Mammary epithelial cell (primary cell): ENCODE measurements at regions not wholly inside any gene's neighbourhood (a gene's known extent, or its start where the extent isn't known, plus 50 kb on each side); places are given as distances from the start of the nearest gene placed in this dataset.

Experiments
- CTCF ChIP-seq, 2 donors: IDR thresholded peaks in 1 of 2; conservative IDR thresholded peaks in 1 of 2; 2 replicates each; pipeline ENCODE4 v1.5.1; 2011 to 2012; ENCODE audit warnings: inconsistent platforms in 2 of 2, low read length in 2 of 2, mild to moderate bottlenecking in 2 of 2, control low read depth in 1 of 2, low read depth in 1 of 2; ENCODE audit not compliant: insufficient read depth in 1 of 2; ENCODE audit errors: extremely low read depth in 1 of 2
- EZH2 ChIP-seq: IDR thresholded peaks from 2 replicates; pipeline ENCODE4 v1.6.1; 2012; ENCODE audit warnings: low read length, inconsistent platforms, borderline replicate concordance

DNA sequence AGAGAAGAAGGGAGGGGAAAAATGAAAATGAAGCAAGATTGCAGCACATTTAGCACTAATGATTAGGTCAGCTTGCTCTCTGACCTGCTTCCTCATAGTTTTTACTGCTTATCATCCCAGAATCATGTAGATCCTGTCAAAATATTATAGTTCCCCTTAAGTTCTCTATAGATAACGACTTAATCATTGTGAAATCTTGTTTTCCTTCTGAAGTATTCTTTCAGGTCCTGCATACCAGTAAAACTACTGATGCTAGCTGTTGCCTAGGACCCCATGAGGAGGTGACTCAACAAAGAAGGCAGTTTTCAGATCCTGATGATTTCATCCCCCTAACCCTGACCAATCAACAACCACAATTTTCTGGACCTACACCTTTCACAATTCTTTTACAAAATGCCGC is 1131.7 kb downstream of the SLITRK5 start:
- TF ChIP-seq CTCF (conservative IDR thresholded peaks at IDR 0.05 in 1 of 2, IDR thresholded peaks at IDR 0.05 in 1 of 2; ENCODE audit: extremely low read depth in 1 of 2, insufficient read depth in 1 of 2, low read depth in 1 of 2, low read length in 2 of 2) (no peak), EZH2 (no peak)
